H1 (cell line): ENCODE measurements at regions not wholly inside any gene's neighbourhood (a gene's known extent, or its start where the extent isn't known, plus 50 kb on each side); places are given as distances from the start of the nearest gene placed in this dataset.

ENCODE experiments used
- ASH2L ChIP-seq: fragments of 200-600, 300-600 bp; sonication (generic); IDR thresholded peaks from one replicate; pipeline ENCODE4 v1.7.1; 2017; ENCODE audit warnings: low read length
- ATF2 ChIP-seq: IDR thresholded peaks from 2 replicates; pipeline ENCODE4 v1.6.1; 2012; ENCODE audit warnings: low read length, inconsistent platforms
- BACH1 ChIP-seq: IDR thresholded peaks from 2 replicates; pipeline ENCODE4 v1.6.1; 2012; ENCODE audit warnings: low read length, improper control_type of control experiment
- CTCF ChIP-seq, 3 experiments: IDR thresholded peaks; 1 replicate in 2 of 3; 2 replicates in 1 of 3; pipeline versions ENCODE4 v1.5.1 to v1.6.1; 2011; ENCODE audit warnings: low read length in 3 of 3, mild to moderate bottlenecking in 3 of 3, inconsistent platforms in 2 of 3, low read depth in 1 of 3, moderate library complexity in 1 of 3; ENCODE audit not compliant: insufficient read depth in 1 of 3; ENCODE audit errors: control extremely low read depth in 1 of 3
- FOSL1 ChIP-seq: IDR thresholded peaks from 2 replicates; pipeline ENCODE4 v1.6.1; 2011; ENCODE audit warnings: mild to moderate bottlenecking, low read depth, low read length, moderate library complexity; ENCODE audit not compliant: insufficient read depth
- YY1 ChIP-seq: IDR thresholded peaks from 2 replicates; pipeline ENCODE4 v1.6.1; 2011; ENCODE audit warnings: low read depth, mild to moderate bottlenecking, low read length

GRCh38 chr1:103211073-103211472 is 102.8 kb upstream of the COL11A1 start (continued):
- TF ChIP-seq ATF2 (no peak), FOSL1 (no peak), ASH2L (no peak), BACH1 (no peak), YY1 (no peak), CTCF (IDR thresholded peaks at IDR 0.05; ENCODE audit: control extremely low read depth in 1 of 3, insufficient read depth in 1 of 3, low read depth in 1 of 3, low read length in 3 of 3) (no peak)
